ENCODE measurements at regions not wholly inside any gene's neighbourhood (a gene's known extent, or its start where the extent isn't known, plus 50 kb on each side); places are given as distances from the start of the nearest gene placed in this dataset.

- TF ChIP-seq POLR2A (IDR thresholded peaks at IDR 0.05) = no peak
- TF ChIP-seq, protein P1, sequence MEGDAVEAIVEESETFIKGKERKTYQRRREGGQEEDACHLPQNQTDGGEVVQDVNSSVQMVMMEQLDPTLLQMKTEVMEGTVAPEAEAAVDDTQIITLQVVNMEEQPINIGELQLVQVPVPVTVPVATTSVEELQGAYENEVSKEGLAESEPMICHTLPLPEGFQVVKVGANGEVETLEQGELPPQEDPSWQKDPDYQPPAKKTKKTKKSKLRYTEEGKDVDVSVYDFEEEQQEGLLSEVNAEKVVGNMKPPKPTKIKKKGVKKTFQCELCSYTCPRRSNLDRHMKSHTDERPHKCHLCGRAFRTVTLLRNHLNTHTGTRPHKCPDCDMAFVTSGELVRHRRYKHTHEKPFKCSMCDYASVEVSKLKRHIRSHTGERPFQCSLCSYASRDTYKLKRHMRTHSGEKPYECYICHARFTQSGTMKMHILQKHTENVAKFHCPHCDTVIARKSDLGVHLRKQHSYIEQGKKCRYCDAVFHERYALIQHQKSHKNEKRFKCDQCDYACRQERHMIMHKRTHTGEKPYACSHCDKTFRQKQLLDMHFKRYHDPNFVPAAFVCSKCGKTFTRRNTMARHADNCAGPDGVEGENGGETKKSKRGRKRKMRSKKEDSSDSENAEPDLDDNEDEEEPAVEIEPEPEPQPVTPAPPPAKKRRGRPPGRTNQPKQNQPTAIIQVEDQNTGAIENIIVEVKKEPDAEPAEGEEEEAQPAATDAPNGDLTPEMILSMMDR (IDR thresholded peaks at IDR 0.05) = no peak
These were observed 368.1 kb downstream of the RPS24 start for GRCh38 chr10:78401624-78402367.

Measured in right lobe of liver (tissue), 4 donors.